ENCODE measurements at regions not wholly inside any gene's neighbourhood (a gene's known extent, or its start where the extent isn't known, plus 50 kb on each side); places are given as distances from the start of the nearest gene placed in this dataset.

DNA sequence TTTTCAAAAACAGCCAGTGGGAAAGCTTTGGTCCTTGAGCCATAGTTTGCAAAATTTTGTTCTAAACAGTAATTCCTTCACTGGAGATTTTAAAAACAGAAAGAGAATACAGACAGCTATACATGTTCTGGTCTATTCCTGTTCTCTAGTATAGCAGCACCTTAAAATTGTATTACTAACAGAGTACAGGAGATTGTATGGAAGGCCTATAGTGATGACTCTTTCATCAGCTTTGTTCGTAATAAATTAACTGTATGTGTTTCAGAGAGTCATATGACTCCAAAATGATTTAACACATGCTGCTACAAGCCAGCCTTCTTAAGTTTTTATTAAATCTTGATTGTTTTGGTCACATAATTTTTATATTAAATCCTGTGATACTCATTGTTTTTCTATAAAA, 1124.6 kb upstream of the FAM98A start (continued):
- TF ChIP-seq SIX5 (IDR thresholded peaks at IDR 0.05; ENCODE audit: low read depth, low read length) (no peak), SP1 (IDR thresholded peaks at IDR 0.05; ENCODE audit: low read depth, low read length) (no peak)

All from H1 (cell line).